ENCODE measurements at regions not wholly inside any gene's neighbourhood (a gene's known extent, or its start where the extent isn't known, plus 50 kb on each side); places are given as distances from the start of the nearest gene placed in this dataset.
"Not testable (repeated sequence)": the region's sequence is repeated elsewhere in the genome, so short reads cannot be mapped to it uniquely, and the experiment has no call there.

- no peak for DNase-seq
Observed at GRCh38 chr2:75870651-75871137, 160.0 kb upstream of the GCFC2 start.

GRCh38 chr2:75870133-75870532, 159.4 kb upstream of the GCFC2 start:
- DNase-seq, result no peak

- no peak for DNase-seq
Observed at GRCh38 chr2:75865702-75866101, 155.0 kb upstream of the GCFC2 start.

GRCh38 chr2:75865083-75865482, 154.4 kb upstream of the GCFC2 start:
- no peak for DNase-seq

- no peak for DNase-seq
Observed at GRCh38 chr2:75862547-75862946, 151.8 kb upstream of the GCFC2 start.

- no peak for DNase-seq
Observed at GRCh38 chr2:75853436-75853835, 142.7 kb upstream of the GCFC2 start.

- no peak for DNase-seq
Observed at GRCh38 chr2:75852639-75853038, 141.9 kb upstream of the GCFC2 start.

GRCh38 chr2:75846683-75847190, 136.0 kb upstream of the GCFC2 start:
- DNase-seq, result no peak

GRCh38 chr2:75844651-75845050, 133.9 kb upstream of the GCFC2 start:
- no peak for DNase-seq

- not testable (repeated sequence) for DNase-seq
Observed at GRCh38 chr2:75834588-75834987, 123.9 kb upstream of the GCFC2 start.

GRCh38 chr2:75833386-75833785, 122.7 kb upstream of the GCFC2 start:
- DNase-seq, result no peak

- DNase-seq, result no peak
Observed at GRCh38 chr2:75828826-75829225, 118.1 kb upstream of the GCFC2 start.

GRCh38 chr2:75823515-75823914, 112.8 kb upstream of the GCFC2 start:
- DNase-seq, result not testable (repeated sequence)

GRCh38 chr2:75822336-75822735, 111.6 kb upstream of the GCFC2 start:
- DNase-seq, result no peak

GRCh38 chr2:75820693-75821092, 110.0 kb upstream of the GCFC2 start:
- DNase-seq, result no peak

GRCh38 chr2:75810611-75811330, 100.1 kb upstream of the GCFC2 start:
- DNase-seq, result no peak

- no peak for DNase-seq
Observed at GRCh38 chr2:75808793-75809535, 98.2 kb upstream of the GCFC2 start.

GRCh38 chr2:75807992-75808391, 97.3 kb upstream of the GCFC2 start:
- no peak for DNase-seq

GRCh38 chr2:75801234-75801982, 90.7 kb upstream of the GCFC2 start:
- no peak for DNase-seq

- no peak for DNase-seq
Observed at GRCh38 chr2:75800456-75800855, 89.7 kb upstream of the GCFC2 start.

GRCh38 chr2:75799859-75800258, 89.1 kb upstream of the GCFC2 start:
- DNase-seq, result no peak

- no peak for DNase-seq
Observed at GRCh38 chr2:75798569-75798968, 87.9 kb upstream of the GCFC2 start.

GRCh38 chr2:75792996-75793395, 82.3 kb upstream of the GCFC2 start:
- DNase-seq, result no peak
